NOMO-1 treated with DMSO at 0.1 percent for 48 hours (cell line): ENCODE measurements at regions not wholly inside any gene's neighbourhood (a gene's known extent, or its start where the extent isn't known, plus 50 kb on each side); places are given as distances from the start of the nearest gene placed in this dataset.

Experiments
- DNase-seq: peaks from one replicate; lab custom pipeline; 2025; ENCODE audit not compliant: unreplicated experiment; lab: John Stamatoyannopoulos, UW

- DNase-seq: no peak
Observed at GRCh38 chr10:117710181-117710798, 167.7 kb downstream of the EMX2 start.

GRCh38 chr10:117716889-117717288, 174.3 kb downstream of the EMX2 start:
- no peak for DNase-seq

GRCh38 chr10:117718986-117719920, 176.7 kb downstream of the EMX2 start:
- DNase-seq: no peak

GRCh38 chr10:117720931-117721835, 178.6 kb downstream of the EMX2 start:
- DNase-seq: no peak

- DNase-seq: no peak
Observed at GRCh38 chr10:117721873-117722272, 179.3 kb downstream of the EMX2 start.

- DNase-seq: no peak
Observed at GRCh38 chr10:117723343-117723742, 180.8 kb downstream of the EMX2 start.

- DNase-seq: no peak
Observed at GRCh38 chr10:117725993-117726392, 183.4 kb downstream of the EMX2 start.

GRCh38 chr10:117726596-117727295, 184.2 kb downstream of the EMX2 start:
- DNase-seq: no peak

GRCh38 chr10:117727421-117727820, 184.9 kb downstream of the EMX2 start:
- DNase-seq: no peak

- DNase-seq: no peak
Observed at GRCh38 chr10:117728087-117728486, 185.5 kb downstream of the EMX2 start.

GRCh38 chr10:117729156-117729555, 186.6 kb downstream of the EMX2 start:
- no peak for DNase-seq

GRCh38 chr10:117731121-117731791, 188.7 kb downstream of the EMX2 start:
- DNase-seq: no peak

GRCh38 chr10:117734731-117735405, 192.3 kb downstream of the EMX2 start:
- no peak for DNase-seq

GRCh38 chr10:117736655-117737054, 194.1 kb downstream of the EMX2 start:
- DNase-seq: no peak

GRCh38 chr10:117740088-117740487, 197.5 kb downstream of the EMX2 start:
- DNase-seq: no peak

GRCh38 chr10:117740691-117741222, 198.2 kb downstream of the EMX2 start:
- DNase-seq: no peak

GRCh38 chr10:117741524-117741923, 199.0 kb downstream of the EMX2 start:
- no peak for DNase-seq

- DNase-seq: no peak
Observed at GRCh38 chr10:117743509-117743908, 201.0 kb downstream of the EMX2 start.

- no peak for DNase-seq
Observed at GRCh38 chr10:117745301-117745700, 202.8 kb downstream of the EMX2 start.
